ENCODE measurements at regions not wholly inside any gene's neighbourhood (a gene's known extent, or its start where the extent isn't known, plus 50 kb on each side); places are given as distances from the start of the nearest gene placed in this dataset.

GRCh38 chr4:123846092-123846491 lies 449.5 kb downstream of the SPRY1 start:
- TF ChIP-seq EZH2 (IDR thresholded peaks at IDR 0.05; ENCODE audit: borderline replicate concordance, insufficient read depth, low read depth, low read length, poor library complexity, severe bottlenecking) (no peak), CTCF (IDR thresholded peaks at IDR 0.05) (no peak)

Data from B cell (primary cell).